T-helper 1 cell treated with Interleukin-12 subunit alpha and Interleukin-12 subunit beta and Interleukin-4 antibody, amounts not matched to agents 30 μg/mL and 1 μg/mL, for 36 hours (primary cell): ENCODE measurements at regions not wholly inside any gene's neighbourhood (a gene's known extent, or its start where the extent isn't known, plus 50 kb on each side); places are given as distances from the start of the nearest gene placed in this dataset.

Experiments used
- H3K27ac Mint-ChIP-seq: one replicate; pipeline ENCODE4 v1.8.0; 2021; ENCODE audit warnings: mild to moderate bottlenecking, mixed read lengths
- H3K27me3 Mint-ChIP-seq: one replicate; pipeline ENCODE4 v1.8.0; 2021; ENCODE audit warnings: low read depth, mixed read lengths
- H3K36me3 Mint-ChIP-seq: one replicate; pipeline ENCODE4 v1.8.0; 2021; ENCODE audit warnings: low read depth, mixed read lengths
- H3K4me1 Mint-ChIP-seq: one replicate; pipeline ENCODE4 v1.8.0; 2021; ENCODE audit warnings: low read depth, mixed read lengths
- H3K4me3 Mint-ChIP-seq: one replicate; pipeline ENCODE4 v1.8.0; 2021; ENCODE audit warnings: mild to moderate bottlenecking, moderate library complexity, mixed read lengths
- H3K9me3 Mint-ChIP-seq: one replicate; pipeline ENCODE4 v1.8.0; 2021; ENCODE audit warnings: mixed read lengths

GRCh38 chr11:10379871-10380568, 75.0 kb upstream of the AMPD3 start:
- Mint-ChIP-seq H3K27ac (no peak overlapping the region), H3K36me3 (no peaks in the 10 kb centered on the region), H3K9me3 (no peaks in the 10 kb centered on the region), H3K4me3 (no peak overlapping the region), H3K27me3 (peaks cover 5% of the 10 kb centered on the region), H3K4me1 (no peaks in the 10 kb centered on the region)

GRCh38 chr11:10380921-10381320, 74.1 kb upstream of the AMPD3 start:
- Mint-ChIP-seq H3K27me3 (peaks cover 5% of the 10 kb centered on the region), H3K36me3 (no peaks in the 10 kb centered on the region), H3K27ac (no peak overlapping the region), H3K4me1 (no peaks in the 10 kb centered on the region), H3K4me3 (no peak overlapping the region), H3K9me3 (no peaks in the 10 kb centered on the region)

- no peak overlapping the region for H3K27ac Mint-ChIP-seq
- H3K9me3 Mint-ChIP-seq: no peaks in the 10 kb centered on the region
- no peaks in the 10 kb centered on the region for H3K36me3 Mint-ChIP-seq
- H3K27me3 Mint-ChIP-seq: peaks cover 5% of the 10 kb centered on the region
- H3K4me3 Mint-ChIP-seq: no peak overlapping the region
- no peaks in the 10 kb centered on the region for H3K4me1 Mint-ChIP-seq
Measured at GRCh38 chr11:10381736-10382135, 73.3 kb upstream of the AMPD3 start.

- Mint-ChIP-seq H3K9me3 (no peaks in the 10 kb centered on the region), H3K4me1 (no peaks in the 10 kb centered on the region), H3K27ac (no peak overlapping the region), H3K36me3 (no peaks in the 10 kb centered on the region), H3K27me3 (peaks cover 5% of the 10 kb centered on the region), H3K4me3 (no peak overlapping the region)
Measured at GRCh38 chr11:10382518-10382917, 72.5 kb upstream of the AMPD3 start.

- H3K4me3 Mint-ChIP-seq: no peak overlapping the region
- no peak overlapping the region for H3K27ac Mint-ChIP-seq
- H3K4me1 Mint-ChIP-seq: no peaks in the 10 kb centered on the region
- no peaks in the 10 kb centered on the region for H3K9me3 Mint-ChIP-seq
- no peaks in the 10 kb centered on the region for H3K36me3 Mint-ChIP-seq
- peaks cover 11% of the 10 kb centered on the region for H3K27me3 Mint-ChIP-seq
Measured at GRCh38 chr11:10385696-10386095, 69.4 kb upstream of the AMPD3 start.

- Mint-ChIP-seq H3K4me1 (no peaks in the 10 kb centered on the region), H3K36me3 (no peaks in the 10 kb centered on the region), H3K4me3 (no peak overlapping the region), H3K27ac (no peak overlapping the region), H3K27me3 (peaks cover 17% of the 10 kb centered on the region), H3K9me3 (no peaks in the 10 kb centered on the region)
Measured at GRCh38 chr11:10386361-10386760, 68.7 kb upstream of the AMPD3 start.

GRCh38 chr11:10386861-10387205, 68.2 kb upstream of the AMPD3 start:
- Mint-ChIP-seq H3K4me3 (no peak overlapping the region), H3K27ac (no peak overlapping the region), H3K27me3 (peaks cover 16% of the 10 kb centered on the region), H3K36me3 (no peaks in the 10 kb centered on the region), H3K4me1 (no peaks in the 10 kb centered on the region), H3K9me3 (no peaks in the 10 kb centered on the region)

- peaks cover 16% of the 10 kb centered on the region for H3K27me3 Mint-ChIP-seq
- H3K36me3 Mint-ChIP-seq: no peaks in the 10 kb centered on the region
- H3K4me1 Mint-ChIP-seq: no peaks in the 10 kb centered on the region
- no peaks in the 10 kb centered on the region for H3K9me3 Mint-ChIP-seq
- H3K4me3 Mint-ChIP-seq: no peak overlapping the region
- no peak overlapping the region for H3K27ac Mint-ChIP-seq
Measured at GRCh38 chr11:10387206-10388083, 67.6 kb upstream of the AMPD3 start.

- H3K4me3 Mint-ChIP-seq: no peak overlapping the region
- H3K36me3 Mint-ChIP-seq: no peaks in the 10 kb centered on the region
- peaks cover 20% of the 10 kb centered on the region for H3K27me3 Mint-ChIP-seq
- H3K4me1 Mint-ChIP-seq: no peaks in the 10 kb centered on the region
- H3K27ac Mint-ChIP-seq: no peak overlapping the region
- H3K9me3 Mint-ChIP-seq: no peaks in the 10 kb centered on the region
Measured at GRCh38 chr11:10388101-10388500, 67.0 kb upstream of the AMPD3 start.

- no peaks in the 10 kb centered on the region for H3K36me3 Mint-ChIP-seq
- H3K4me3 Mint-ChIP-seq: no peak overlapping the region
- H3K4me1 Mint-ChIP-seq: no peaks in the 10 kb centered on the region
- H3K9me3 Mint-ChIP-seq: no peaks in the 10 kb centered on the region
- H3K27me3 Mint-ChIP-seq: peaks cover 20% of the 10 kb centered on the region
- H3K27ac Mint-ChIP-seq: no peak overlapping the region
Measured at GRCh38 chr11:10388574-10388973, 66.5 kb upstream of the AMPD3 start.

- Mint-ChIP-seq H3K36me3 (no peaks in the 10 kb centered on the region), H3K9me3 (no peaks in the 10 kb centered on the region), H3K27ac (no peak overlapping the region), H3K4me1 (no peaks in the 10 kb centered on the region), H3K27me3 (peaks cover 20% of the 10 kb centered on the region), H3K4me3 (no peak overlapping the region)
Measured at GRCh38 chr11:10390375-10390774, 64.7 kb upstream of the AMPD3 start.

GRCh38 chr11:10392095-10393079, 62.7 kb upstream of the AMPD3 start:
- H3K4me1 Mint-ChIP-seq: no peaks in the 10 kb centered on the region
- H3K4me3 Mint-ChIP-seq: no peak overlapping the region
- no peaks in the 10 kb centered on the region for H3K9me3 Mint-ChIP-seq
- no peak overlapping the region for H3K27ac Mint-ChIP-seq
- no peaks in the 10 kb centered on the region for H3K36me3 Mint-ChIP-seq
- H3K27me3 Mint-ChIP-seq: peaks cover 23% of the 10 kb centered on the region

- Mint-ChIP-seq H3K27me3 (peaks cover 23% of the 10 kb centered on the region), H3K9me3 (no peaks in the 10 kb centered on the region), H3K4me3 (no peak overlapping the region), H3K4me1 (peaks cover 1% of the 10 kb centered on the region), H3K27ac (no peak overlapping the region), H3K36me3 (no peaks in the 10 kb centered on the region)
Measured at GRCh38 chr11:10394229-10395101, 60.6 kb upstream of the AMPD3 start.
